ENCODE measurements at regions not wholly inside any gene's neighbourhood (a gene's known extent, or its start where the extent isn't known, plus 50 kb on each side); places are given as distances from the start of the nearest gene placed in this dataset.

DNA sequence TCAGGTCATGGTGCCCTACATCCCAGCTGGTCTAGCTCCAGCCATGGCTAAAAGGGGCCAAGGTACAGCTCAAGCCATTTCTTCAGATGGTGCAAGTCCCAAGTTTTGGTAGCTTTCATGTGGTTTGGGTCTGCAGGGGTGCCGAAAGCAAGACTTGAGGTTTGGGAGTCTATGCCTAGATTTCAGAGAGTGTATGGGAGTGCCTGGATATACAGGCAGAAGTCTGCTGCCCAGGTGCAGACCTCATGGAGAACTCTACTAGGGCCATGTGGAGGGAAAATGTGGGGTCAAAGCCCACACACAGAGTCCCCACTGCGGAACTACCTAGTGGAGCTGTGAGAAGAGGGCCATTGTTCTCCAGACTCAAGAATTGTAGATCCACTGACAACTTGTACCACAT lies 1000.9 kb upstream of the ADGRB3 start:
- H3K4me3 ChIP-seq (ENCODE audit: low read length) = no peak overlapping the region
- no peak overlapping the region for H2AFZ ChIP-seq (ENCODE audit: low read depth, low read length)
- peaks cover 13% of the 10 kb centered on the region for H3K9me3 ChIP-seq (ENCODE audit: insufficient read depth, low read length)
- H3K79me2 ChIP-seq (ENCODE audit: low read length) = no peaks in the 10 kb centered on the region
- no peaks in the 10 kb centered on the region for H3K36me3 ChIP-seq (replicated peaks; ENCODE audit: low read depth, low read length)
- H3K4me2 ChIP-seq (ENCODE audit: low read length) = no peak overlapping the region
- H3K9ac ChIP-seq (ENCODE audit: low read length) = no peak overlapping the region
- H4K20me1 ChIP-seq (ENCODE audit: insufficient read depth, low read length) = no peaks in the 10 kb centered on the region
- H3K4me1 ChIP-seq (ENCODE audit: low read length) = peaks cover 6% of the 10 kb centered on the region; the same call in 1 of the 2 replicates
- no peaks in the 10 kb centered on the region for H3K27me3 ChIP-seq (ENCODE audit: low read depth, low read length)
- H3K27ac ChIP-seq (ENCODE audit: low read length) = no peak overlapping the region
- TF ChIP-seq EZH2phosphoT487 (IDR thresholded peaks at IDR 0.05; ENCODE audit: low read depth) = no peak
- TF ChIP-seq, protein P1, sequence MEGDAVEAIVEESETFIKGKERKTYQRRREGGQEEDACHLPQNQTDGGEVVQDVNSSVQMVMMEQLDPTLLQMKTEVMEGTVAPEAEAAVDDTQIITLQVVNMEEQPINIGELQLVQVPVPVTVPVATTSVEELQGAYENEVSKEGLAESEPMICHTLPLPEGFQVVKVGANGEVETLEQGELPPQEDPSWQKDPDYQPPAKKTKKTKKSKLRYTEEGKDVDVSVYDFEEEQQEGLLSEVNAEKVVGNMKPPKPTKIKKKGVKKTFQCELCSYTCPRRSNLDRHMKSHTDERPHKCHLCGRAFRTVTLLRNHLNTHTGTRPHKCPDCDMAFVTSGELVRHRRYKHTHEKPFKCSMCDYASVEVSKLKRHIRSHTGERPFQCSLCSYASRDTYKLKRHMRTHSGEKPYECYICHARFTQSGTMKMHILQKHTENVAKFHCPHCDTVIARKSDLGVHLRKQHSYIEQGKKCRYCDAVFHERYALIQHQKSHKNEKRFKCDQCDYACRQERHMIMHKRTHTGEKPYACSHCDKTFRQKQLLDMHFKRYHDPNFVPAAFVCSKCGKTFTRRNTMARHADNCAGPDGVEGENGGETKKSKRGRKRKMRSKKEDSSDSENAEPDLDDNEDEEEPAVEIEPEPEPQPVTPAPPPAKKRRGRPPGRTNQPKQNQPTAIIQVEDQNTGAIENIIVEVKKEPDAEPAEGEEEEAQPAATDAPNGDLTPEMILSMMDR (IDR thresholded peaks at IDR 0.05; ENCODE audit: low read depth, low read length) = no peak

DNA sequence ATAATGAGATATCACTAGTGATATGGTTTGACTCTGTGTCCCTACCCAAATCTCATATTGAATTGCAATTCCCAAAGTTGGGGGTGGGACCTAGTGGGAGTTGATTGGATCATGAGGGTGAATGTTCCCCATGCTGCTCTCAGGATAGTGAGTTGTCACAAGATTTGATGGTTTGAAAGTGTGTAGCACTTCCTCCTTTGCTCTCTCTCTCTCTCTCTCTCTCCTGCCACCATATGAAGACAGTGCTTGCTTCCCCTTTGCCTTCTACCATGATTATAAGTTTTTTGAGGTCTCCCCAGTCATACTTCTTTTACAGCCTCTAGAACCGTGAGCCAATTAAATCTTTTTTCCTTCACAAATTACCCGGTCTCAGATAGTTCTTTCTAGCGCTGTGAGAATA lies 1002.0 kb upstream of the ADGRB3 start:
- no peak for TF ChIP-seq EZH2phosphoT487 (IDR thresholded peaks at IDR 0.05; ENCODE audit: low read depth)
- TF ChIP-seq, protein P1 (IDR thresholded peaks at IDR 0.05; ENCODE audit: low read depth, low read length) = no peak
- Histone ChIP-seq H3K9ac (ENCODE audit: low read length) (no peak overlapping the region), H3K27ac (ENCODE audit: low read length) (no peak overlapping the region), H2AFZ (ENCODE audit: low read depth, low read length) (no peak overlapping the region), H3K79me2 (ENCODE audit: low read length) (no peaks in the 10 kb centered on the region), H3K4me2 (ENCODE audit: low read length) (no peak overlapping the region), H3K9me3 (ENCODE audit: insufficient read depth, low read length) (peaks cover 13% of the 10 kb centered on the region), H3K27me3 (ENCODE audit: low read depth, low read length) (no peaks in the 10 kb centered on the region), H3K36me3 (replicated peaks; ENCODE audit: low read depth, low read length) (no peaks in the 10 kb centered on the region), H4K20me1 (ENCODE audit: insufficient read depth, low read length) (no peaks in the 10 kb centered on the region), H3K4me1 (ENCODE audit: low read length) (peaks cover 6% of the 10 kb centered on the region; the same call in 1 of the 2 replicates), H3K4me3 (ENCODE audit: low read length) (no peak overlapping the region)

DNA sequence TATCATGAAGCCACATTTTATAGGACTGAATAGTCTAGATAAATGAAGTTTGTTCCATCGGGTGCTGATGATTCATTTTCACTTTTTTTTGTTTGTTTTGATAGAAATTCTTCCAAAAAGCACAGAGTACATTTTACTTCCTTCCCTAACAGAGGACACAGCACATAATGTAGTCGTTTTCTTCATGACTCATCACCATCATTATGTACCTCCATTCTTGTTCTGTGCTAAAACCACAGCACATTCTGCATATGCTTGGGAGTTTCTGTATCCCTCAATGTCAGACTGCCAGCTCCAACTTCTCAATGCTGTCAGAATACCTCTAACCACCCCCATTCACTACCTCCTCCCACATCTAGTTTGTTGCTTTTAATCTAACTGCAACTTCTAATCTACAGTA lies 1004.9 kb upstream of the ADGRB3 start:
- Histone ChIP-seq H3K9me3 (ENCODE audit: insufficient read depth, low read length) (peaks cover 13% of the 10 kb centered on the region), H3K27ac (ENCODE audit: low read length) (no peak overlapping the region)

DNA sequence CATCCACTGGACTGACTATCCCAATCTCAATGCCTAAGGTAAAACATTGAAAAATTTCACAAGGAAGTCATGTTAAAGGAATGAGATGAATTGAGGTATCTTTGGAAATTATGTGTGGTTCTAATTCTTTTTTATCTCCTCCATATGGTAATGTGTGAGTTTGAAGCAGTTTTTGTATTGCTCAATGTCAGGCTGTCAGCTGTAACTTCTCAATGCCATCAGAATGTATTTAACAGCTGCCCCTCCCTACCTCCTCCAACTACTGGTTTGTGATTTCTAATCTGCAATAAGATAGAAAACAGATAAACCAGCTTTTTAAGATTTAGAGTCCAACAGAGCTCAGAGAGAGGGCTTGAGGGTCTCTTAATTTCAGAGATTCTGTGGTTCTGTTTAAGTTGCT lies 1005.8 kb upstream of the ADGRB3 start:
- H3K9me3 ChIP-seq (ENCODE audit: insufficient read depth, low read length) = peaks cover 13% of the 10 kb centered on the region
- no peaks in the 10 kb centered on the region for H3K36me3 ChIP-seq (replicated peaks; ENCODE audit: low read depth, low read length)
- H3K4me2 ChIP-seq (ENCODE audit: low read length) = no peak overlapping the region
- H3K4me3 ChIP-seq (ENCODE audit: low read length) = no peak overlapping the region
- H3K9ac ChIP-seq (ENCODE audit: low read length) = no peak overlapping the region
- TF ChIP-seq, protein P1 (IDR thresholded peaks at IDR 0.05; ENCODE audit: low read depth, low read length) = no peak
- TF ChIP-seq EZH2phosphoT487 (IDR thresholded peaks at IDR 0.05; ENCODE audit: low read depth) = no peak
- H3K27ac ChIP-seq (ENCODE audit: low read length) = no peak overlapping the region
- peaks cover 6% of the 10 kb centered on the region; the same call in 1 of the 2 replicates for H3K4me1 ChIP-seq (ENCODE audit: low read length)
- no peak overlapping the region for H2AFZ ChIP-seq (ENCODE audit: low read depth, low read length)
- no peaks in the 10 kb centered on the region for H3K79me2 ChIP-seq (ENCODE audit: low read length)
- no peaks in the 10 kb centered on the region for H3K27me3 ChIP-seq (ENCODE audit: low read depth, low read length)
- H4K20me1 ChIP-seq (ENCODE audit: insufficient read depth, low read length) = no peaks in the 10 kb centered on the region

More for the DNA sequence above, 1004.9 kb upstream of the ADGRB3 start:
- TF ChIP-seq EZH2phosphoT487 (IDR thresholded peaks at IDR 0.05; ENCODE audit: low read depth) = no peak
- TF ChIP-seq, protein P1 (IDR thresholded peaks at IDR 0.05; ENCODE audit: low read depth, low read length) = no peak
- Histone ChIP-seq H3K27me3 (ENCODE audit: low read depth, low read length) (no peaks in the 10 kb centered on the region), H3K4me3 (ENCODE audit: low read length) (no peak overlapping the region), H3K4me1 (ENCODE audit: low read length) (peaks cover 6% of the 10 kb centered on the region; the same call in 1 of the 2 replicates), H3K79me2 (ENCODE audit: low read length) (no peaks in the 10 kb centered on the region), H3K36me3 (replicated peaks; ENCODE audit: low read depth, low read length) (no peaks in the 10 kb centered on the region), H2AFZ (ENCODE audit: low read depth, low read length) (no peak overlapping the region), H3K4me2 (ENCODE audit: low read length) (no peak overlapping the region), H3K9ac (ENCODE audit: low read length) (no peak overlapping the region), H4K20me1 (ENCODE audit: insufficient read depth, low read length) (no peaks in the 10 kb centered on the region)
